ENCODE measurements at regions not wholly inside any gene's neighbourhood (a gene's known extent, or its start where the extent isn't known, plus 50 kb on each side); places are given as distances from the start of the nearest gene placed in this dataset.

GRCh38 chr5:2836133-2836532, 84.7 kb upstream of the IRX2 start:
- TF ChIP-seq EZH2phosphoT487 (IDR thresholded peaks at IDR 0.05; ENCODE audit: borderline replicate concordance) = no peak
- TF ChIP-seq CTCF (conservative IDR thresholded peaks at IDR 0.05; ENCODE audit: low read length) = no peak
- Histone ChIP-seq H3K9me3 (ENCODE audit: insufficient read depth, low read depth, low read length) (no peaks in the 10 kb centered on the region; the same call in 1 of the 2 replicates), H3K4me2 (ENCODE audit: low read depth, low read length, poor library complexity, severe bottlenecking) (no peak overlapping the region), H3K36me3 (ENCODE audit: insufficient read depth, low read length) (no peaks in the 10 kb centered on the region), H3K27me3 (ENCODE audit: insufficient read depth, low read length, poor library complexity, severe bottlenecking) (no peaks in the 10 kb centered on the region), H3F3A (ENCODE audit: low read depth) (no peaks in the 10 kb centered on the region), H3K4me3 (ENCODE audit: low read length, poor library complexity, severe bottlenecking) (no peak overlapping the region), H3K4me1 (ENCODE audit: insufficient read depth, low read length, poor library complexity, severe bottlenecking) (no peaks in the 10 kb centered on the region), H2AFZ (ENCODE audit: low read length) (no peak overlapping the region), H3K9me2 (replicated peaks; ENCODE audit: low read depth, low read length) (no peaks in the 10 kb centered on the region), H4K20me1 (ENCODE audit: insufficient read depth, low read length, poor library complexity, severe bottlenecking) (no peaks in the 10 kb centered on the region), H3K9ac (ENCODE audit: low read depth, low read length, poor library complexity, severe bottlenecking) (no peak overlapping the region), H3K79me2 (ENCODE audit: insufficient read depth, low read length) (no peaks in the 10 kb centered on the region)

- no peaks in the 10 kb centered on the region for H3K79me2 ChIP-seq (ENCODE audit: insufficient read depth, low read length)
- H2AFZ ChIP-seq (ENCODE audit: low read length) = no peak overlapping the region
- H3K36me3 ChIP-seq (ENCODE audit: insufficient read depth, low read length) = no peaks in the 10 kb centered on the region
- no peaks in the 10 kb centered on the region for H3K9me2 ChIP-seq (replicated peaks; ENCODE audit: low read depth, low read length)
- no peaks in the 10 kb centered on the region for H3F3A ChIP-seq (ENCODE audit: low read depth)
- no peak overlapping the region for H3K4me3 ChIP-seq (ENCODE audit: low read length, poor library complexity, severe bottlenecking)
- H3K9ac ChIP-seq (ENCODE audit: low read depth, low read length, poor library complexity, severe bottlenecking) = no peak overlapping the region
- TF ChIP-seq EZH2phosphoT487 (IDR thresholded peaks at IDR 0.05; ENCODE audit: borderline replicate concordance) (no peak), CTCF (conservative IDR thresholded peaks at IDR 0.05; ENCODE audit: low read length) (no peak)
- H3K4me1 ChIP-seq (ENCODE audit: insufficient read depth, low read length, poor library complexity, severe bottlenecking) = no peaks in the 10 kb centered on the region
- H4K20me1 ChIP-seq (ENCODE audit: insufficient read depth, low read length, poor library complexity, severe bottlenecking) = no peaks in the 10 kb centered on the region
- H3K9me3 ChIP-seq (ENCODE audit: insufficient read depth, low read depth, low read length) = no peaks in the 10 kb centered on the region; the same call in 1 of the 2 replicates
- no peaks in the 10 kb centered on the region for H3K27me3 ChIP-seq (ENCODE audit: insufficient read depth, low read length, poor library complexity, severe bottlenecking)
- no peak overlapping the region for H3K4me2 ChIP-seq (ENCODE audit: low read depth, low read length, poor library complexity, severe bottlenecking)
Observed at GRCh38 chr5:2833556-2833955, 82.1 kb upstream of the IRX2 start.

- H3F3A ChIP-seq (ENCODE audit: low read depth) = no peaks in the 10 kb centered on the region
- TF ChIP-seq CTCF (conservative IDR thresholded peaks at IDR 0.05; ENCODE audit: low read length) = no peak
- TF ChIP-seq EZH2phosphoT487 (IDR thresholded peaks at IDR 0.05; ENCODE audit: borderline replicate concordance) = no peak
- H3K4me2 ChIP-seq (ENCODE audit: low read depth, low read length, poor library complexity, severe bottlenecking) = no peak overlapping the region
- H2AFZ ChIP-seq (ENCODE audit: low read length) = no peak overlapping the region
- no peak overlapping the region for H3K4me3 ChIP-seq (ENCODE audit: low read length, poor library complexity, severe bottlenecking)
- no peaks in the 10 kb centered on the region for H3K9me2 ChIP-seq (replicated peaks; ENCODE audit: low read depth, low read length)
- H3K79me2 ChIP-seq (ENCODE audit: insufficient read depth, low read length) = no peaks in the 10 kb centered on the region
- no peaks in the 10 kb centered on the region; the same call in 1 of the 2 replicates for H3K9me3 ChIP-seq (ENCODE audit: insufficient read depth, low read depth, low read length)
- no peak overlapping the region for H3K9ac ChIP-seq (ENCODE audit: low read depth, low read length, poor library complexity, severe bottlenecking)
- no peaks in the 10 kb centered on the region for H4K20me1 ChIP-seq (ENCODE audit: insufficient read depth, low read length, poor library complexity, severe bottlenecking)
- no peaks in the 10 kb centered on the region for H3K36me3 ChIP-seq (ENCODE audit: insufficient read depth, low read length)
- no peaks in the 10 kb centered on the region for H3K27me3 ChIP-seq (ENCODE audit: insufficient read depth, low read length, poor library complexity, severe bottlenecking)
- no peaks in the 10 kb centered on the region for H3K4me1 ChIP-seq (ENCODE audit: insufficient read depth, low read length, poor library complexity, severe bottlenecking)
Observed at GRCh38 chr5:2832394-2832793, 80.9 kb upstream of the IRX2 start.

All from Loucy (cell line).